ENCODE measurements at regions not wholly inside any gene's neighbourhood (a gene's known extent, or its start where the extent isn't known, plus 50 kb on each side); places are given as distances from the start of the nearest gene placed in this dataset.

DNA sequence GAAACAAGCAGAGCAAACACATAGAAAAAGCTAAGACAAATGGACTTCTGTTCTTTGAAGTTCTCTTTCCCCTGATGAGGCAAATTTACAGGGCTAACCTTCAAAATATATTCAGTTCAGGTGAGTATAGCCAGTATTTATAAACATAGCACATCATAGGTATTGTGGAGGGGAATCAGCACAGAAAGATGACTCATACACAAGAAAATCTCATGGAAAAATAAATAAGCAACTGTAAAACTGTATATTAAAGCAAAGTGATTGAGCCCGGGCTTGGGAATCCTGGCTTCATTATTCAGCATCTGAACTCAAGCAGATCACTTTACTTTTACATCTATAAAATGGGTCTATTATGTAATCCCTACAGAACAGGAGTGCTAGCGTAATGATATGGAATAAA lies 173.5 kb upstream of the PAPPA start:
- TF ChIP-seq CTCF (IDR thresholded peaks at IDR 0.05) (no peak), HMGXB4 (CRISPR knock-in tag; IDR thresholded peaks at IDR 0.05; ENCODE audit: borderline replicate concordance) (no peak), JUN (IDR thresholded peaks at IDR 0.05) (no peak), RARB (CRISPR knock-in tag; IDR thresholded peaks at IDR 0.05) (no peak), RAD21 (conservative IDR thresholded peaks at IDR 0.05 in 1 of 2, IDR thresholded peaks at IDR 0.05 in 1 of 2) (no peak), ZFP36 (IDR thresholded peaks at IDR 0.05; ENCODE audit: borderline replicate concordance, partially characterized antibody) (no peak), USF2 (IDR thresholded peaks at IDR 0.05) (no peak), FOXS1 (CRISPR knock-in tag; IDR thresholded peaks at IDR 0.05) (no peak), RFX5 (IDR thresholded peaks at IDR 0.05) (no peak)
- TF ChIP-seq, protein P1, sequence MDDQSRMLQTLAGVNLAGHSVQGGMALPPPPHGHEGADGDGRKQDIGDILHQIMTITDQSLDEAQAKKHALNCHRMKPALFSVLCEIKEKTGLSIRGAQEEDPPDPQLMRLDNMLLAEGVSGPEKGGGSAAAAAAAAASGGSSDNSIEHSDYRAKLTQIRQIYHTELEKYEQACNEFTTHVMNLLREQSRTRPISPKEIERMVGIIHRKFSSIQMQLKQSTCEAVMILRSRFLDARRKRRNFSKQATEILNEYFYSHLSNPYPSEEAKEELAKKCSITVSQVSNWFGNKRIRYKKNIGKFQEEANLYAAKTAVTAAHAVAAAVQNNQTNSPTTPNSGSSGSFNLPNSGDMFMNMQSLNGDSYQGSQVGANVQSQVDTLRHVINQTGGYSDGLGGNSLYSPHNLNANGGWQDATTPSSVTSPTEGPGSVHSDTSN (IDR thresholded peaks at IDR 0.05): no peak
